GM06990 (cell line): ENCODE measurements at regions not wholly inside any gene's neighbourhood (a gene's known extent, or its start where the extent isn't known, plus 50 kb on each side); places are given as distances from the start of the nearest gene placed in this dataset.
A peak's percentile ranks its signal among the peaks of the same experiment; 100 is the strongest.
"Not testable (repeated sequence)": the region's sequence is repeated elsewhere in the genome, so short reads cannot be mapped to it uniquely, and the experiment has no call there.

ENCODE experiments used
- DNase-seq: peaks from one replicate; pipeline ENCODE4 v3.0.0-alpha.2; 2011; ENCODE audit not compliant: insufficient read length; ENCODE audit errors: extremely low read depth
- H3K27me3 ChIP-seq: replicated peaks from 2 replicates; pipeline ENCODE4 v1.6.0; 2011; ENCODE audit warnings: low read length; ENCODE audit not compliant: control insufficient read depth, insufficient read depth
- H3K36me3 ChIP-seq: 2 replicates; pipeline ENCODE4 v1.5.1; 2011; ENCODE audit warnings: low read length; ENCODE audit not compliant: control insufficient read depth, insufficient read depth
- H3K4me3 ChIP-seq: replicated peaks from 2 replicates; pipeline ENCODE4 v1.5.1; 2011; ENCODE audit warnings: low read depth, mild to moderate bottlenecking, control low read depth, low read length
- CTCF ChIP-seq: IDR thresholded peaks from 2 replicates; pipeline ENCODE4 v1.5.1; 2011; ENCODE audit warnings: low read length, control low read depth, mild to moderate bottlenecking, inconsistent platforms; ENCODE audit not compliant: insufficient read depth, poor library complexity, severe bottlenecking

GRCh38 chr12:104886418-104887401, 71.4 kb downstream of the SLC41A2 start:
- no peak overlapping the region for H3K4me3 ChIP-seq
- no peak for TF ChIP-seq CTCF

GRCh38 chr12:104878858-104879257, 79.2 kb downstream of the SLC41A2 start:
- not testable (repeated sequence) for DNase-seq, H3K4me3 ChIP-seq, H3K36me3 ChIP-seq, H3K27me3 ChIP-seq

More at GRCh38 chr12:104886418-104887401, 71.4 kb downstream of the SLC41A2 start:
- no peak for DNase-seq
- H3K36me3 ChIP-seq: no peaks in the 10 kb centered on the region
- no peaks in the 10 kb centered on the region for H3K27me3 ChIP-seq

GRCh38 chr12:104877103-104877705, 80.9 kb downstream of the SLC41A2 start:
- H3K36me3 ChIP-seq: no peaks in the 10 kb centered on the region
- no peak overlapping the region for H3K4me3 ChIP-seq
- no peaks in the 10 kb centered on the region for H3K27me3 ChIP-seq
- DNase-seq: no peak
- TF ChIP-seq CTCF: peak; percentile 42

GRCh38 chr12:104873374-104873773, 84.7 kb downstream of the SLC41A2 start:
- Histone ChIP-seq H3K27me3 (no peaks in the 10 kb centered on the region), H3K36me3 (no peaks in the 10 kb centered on the region), H3K4me3 (no peak overlapping the region)
- no peak for DNase-seq
- no peak for TF ChIP-seq CTCF

GRCh38 chr12:104870797-104871196, 87.3 kb downstream of the SLC41A2 start:
- H3K36me3 ChIP-seq: no peaks in the 10 kb centered on the region
- H3K27me3 ChIP-seq: no peaks in the 10 kb centered on the region
- no peak for TF ChIP-seq CTCF
- peak; percentile 56 for DNase-seq
- H3K4me3 ChIP-seq: no peak overlapping the region

- no peak for TF ChIP-seq CTCF
- no peak for DNase-seq
- Histone ChIP-seq H3K4me3 (no peak overlapping the region), H3K27me3 (no peaks in the 10 kb centered on the region), H3K36me3 (no peaks in the 10 kb centered on the region)
Measured at GRCh38 chr12:104866291-104866690, 91.8 kb downstream of the SLC41A2 start.
